ENCODE measurements at regions not wholly inside any gene's neighbourhood (a gene's known extent, or its start where the extent isn't known, plus 50 kb on each side); places are given as distances from the start of the nearest gene placed in this dataset.

- no peak overlapping the region for H3K27ac ChIP-seq
- no peaks in the 10 kb centered on the region for H3K36me3 ChIP-seq
- intact Hi-C loops (cut with DNase I): no loop called here
- no peaks in the 10 kb centered on the region for H3K4me1 ChIP-seq
- H3K27me3 ChIP-seq: no peaks in the 10 kb centered on the region
- 80 to 100% methylated on average over 1 of the region's 1 CpG for WGBS, 2 donors
- H3K4me3 ChIP-seq: no peak overlapping the region
- TF ChIP-seq, protein P1, sequence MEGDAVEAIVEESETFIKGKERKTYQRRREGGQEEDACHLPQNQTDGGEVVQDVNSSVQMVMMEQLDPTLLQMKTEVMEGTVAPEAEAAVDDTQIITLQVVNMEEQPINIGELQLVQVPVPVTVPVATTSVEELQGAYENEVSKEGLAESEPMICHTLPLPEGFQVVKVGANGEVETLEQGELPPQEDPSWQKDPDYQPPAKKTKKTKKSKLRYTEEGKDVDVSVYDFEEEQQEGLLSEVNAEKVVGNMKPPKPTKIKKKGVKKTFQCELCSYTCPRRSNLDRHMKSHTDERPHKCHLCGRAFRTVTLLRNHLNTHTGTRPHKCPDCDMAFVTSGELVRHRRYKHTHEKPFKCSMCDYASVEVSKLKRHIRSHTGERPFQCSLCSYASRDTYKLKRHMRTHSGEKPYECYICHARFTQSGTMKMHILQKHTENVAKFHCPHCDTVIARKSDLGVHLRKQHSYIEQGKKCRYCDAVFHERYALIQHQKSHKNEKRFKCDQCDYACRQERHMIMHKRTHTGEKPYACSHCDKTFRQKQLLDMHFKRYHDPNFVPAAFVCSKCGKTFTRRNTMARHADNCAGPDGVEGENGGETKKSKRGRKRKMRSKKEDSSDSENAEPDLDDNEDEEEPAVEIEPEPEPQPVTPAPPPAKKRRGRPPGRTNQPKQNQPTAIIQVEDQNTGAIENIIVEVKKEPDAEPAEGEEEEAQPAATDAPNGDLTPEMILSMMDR (IDR thresholded peaks at IDR 0.05): no peak
- DNase-seq: no peak
- no peaks in the 10 kb centered on the region for H3K9me3 ChIP-seq
Observed at GRCh38 chr9:82263619-82264018, 275.0 kb downstream of the SPATA31D1 start.

DNA sequence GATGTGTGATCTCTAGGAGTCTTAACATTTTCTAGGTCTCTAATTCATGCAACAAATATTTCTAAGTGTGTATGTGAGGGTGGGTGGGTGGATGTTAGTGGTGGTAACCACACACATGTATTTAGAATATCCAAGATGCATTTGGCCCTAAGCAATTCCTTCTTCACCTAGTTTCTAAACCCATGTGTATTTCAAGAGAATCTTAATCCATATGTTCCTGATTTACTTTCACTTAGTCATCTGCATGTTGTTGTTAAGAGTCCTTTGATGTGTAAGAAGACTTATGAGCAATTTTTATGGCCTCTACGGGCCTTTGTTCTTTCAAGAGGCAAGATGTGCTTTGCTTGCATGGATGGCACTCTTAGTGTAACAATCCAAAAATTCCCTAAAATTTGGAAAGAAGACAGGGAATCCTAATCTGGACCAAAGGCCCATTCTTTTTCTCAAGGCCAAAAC lies 282.6 kb downstream of the SPATA31D1 start:
- H3K27me3 ChIP-seq: no peaks in the 10 kb centered on the region
- H3K4me3 ChIP-seq: no peak overlapping the region
- intact Hi-C loops (cut with DNase I): no loop called here
- 7 to 25% methylated on average over 1 of the region's 1 CpG for WGBS, 2 donors
- no peak for DNase-seq
- no peaks in the 10 kb centered on the region for H3K9me3 ChIP-seq
- H3K4me1 ChIP-seq: no peaks in the 10 kb centered on the region
- no peak overlapping the region for H3K27ac ChIP-seq
- TF ChIP-seq POLR2A (IDR thresholded peaks at IDR 0.05): no peak
- TF ChIP-seq, protein P1 (IDR thresholded peaks at IDR 0.05): no peak
- no peaks in the 10 kb centered on the region for H3K36me3 ChIP-seq

DNA sequence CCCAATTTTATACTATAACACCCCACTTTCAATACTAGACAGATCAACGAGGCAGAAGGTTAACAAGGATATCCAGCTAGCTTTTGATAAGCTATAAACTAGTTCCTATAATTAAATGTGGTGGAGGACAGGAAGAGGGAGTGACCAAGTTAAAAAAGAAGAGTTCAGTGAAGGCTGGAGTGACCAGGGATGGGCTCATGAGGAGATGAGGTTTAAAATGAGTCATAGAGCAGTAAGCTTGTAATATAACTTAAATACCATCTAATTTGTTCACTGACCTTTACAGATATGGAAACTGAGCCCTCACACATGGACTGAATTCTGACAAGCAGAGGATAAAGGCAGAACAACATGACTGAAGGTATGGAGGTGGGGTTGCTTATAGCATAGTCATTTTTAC lies 284.5 kb downstream of the SPATA31D1 start:
- H3K9me3 ChIP-seq: no peaks in the 10 kb centered on the region
- intact Hi-C loops (cut with DNase I): no loop called here
- TF ChIP-seq POLR2A (IDR thresholded peaks at IDR 0.05): no peak
- TF ChIP-seq, protein P1 (IDR thresholded peaks at IDR 0.05): no peak
- H3K4me1 ChIP-seq: no peaks in the 10 kb centered on the region
- H3K4me3 ChIP-seq: no peak overlapping the region
- no peaks in the 10 kb centered on the region for H3K27me3 ChIP-seq
- H3K27ac ChIP-seq: no peak overlapping the region
- H3K36me3 ChIP-seq: no peaks in the 10 kb centered on the region
- WGBS, 2 donors: 37 to 43% methylated on average over 1 of the region's 1 CpG
- no peak for DNase-seq

DNA sequence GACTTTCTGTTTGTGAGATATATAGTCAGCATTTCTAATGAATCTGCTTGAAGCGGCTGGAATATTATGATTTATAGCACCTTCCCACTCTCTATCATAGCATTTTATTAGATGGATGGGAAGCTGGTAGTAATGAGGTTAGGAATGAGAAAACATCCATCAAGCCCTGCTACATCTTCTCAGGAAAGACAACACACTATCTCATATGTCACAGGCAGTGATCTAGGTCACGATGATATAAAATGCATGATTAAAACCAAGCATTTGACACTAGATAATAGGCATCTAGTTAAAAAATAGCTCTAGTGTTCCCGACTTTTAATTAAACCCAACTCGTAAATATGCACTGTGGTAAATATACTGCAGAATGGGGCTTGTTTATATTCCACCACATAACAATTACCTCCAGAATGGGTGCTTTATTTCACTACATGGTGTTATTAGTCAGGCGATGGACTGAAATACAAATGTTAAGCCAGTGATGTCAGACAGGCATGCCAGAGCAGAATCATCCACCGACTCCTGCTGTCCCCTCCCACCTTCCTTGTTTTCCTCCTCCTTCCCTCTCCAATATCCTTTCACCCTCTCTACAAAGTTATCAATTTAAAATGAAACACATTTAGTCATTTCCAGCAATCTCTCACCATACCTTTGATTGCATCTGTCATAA lies 286.8 kb downstream of the SPATA31D1 start:
- Histone ChIP-seq H3K36me3 (no peaks in the 10 kb centered on the region), H3K27ac (no peak overlapping the region), H3K9me3 (no peaks in the 10 kb centered on the region), H3K4me3 (no peak overlapping the region), H3K27me3 (no peaks in the 10 kb centered on the region), H3K4me1 (no peaks in the 10 kb centered on the region)
- TF ChIP-seq, protein P1 (IDR thresholded peaks at IDR 0.05): no peak
- no peak for TF ChIP-seq POLR2A (IDR thresholded peaks at IDR 0.05)
- WGBS, 2 donors: 62 to 69% methylated on average over 6 of the region's 6 CpGs
- no peak for DNase-seq
- intact Hi-C loops (cut with DNase I): no loop called here

GRCh38 chr9:82281066-82281465 lies 292.5 kb downstream of the SPATA31D1 start:
- no peak overlapping the region for H3K4me3 ChIP-seq
- DNase-seq: no peak
- intact Hi-C loops (cut with DNase I): no loop called here
- H3K9me3 ChIP-seq: no peaks in the 10 kb centered on the region
- no peak for TF ChIP-seq POLR2A (IDR thresholded peaks at IDR 0.05)
- TF ChIP-seq, protein P1 (IDR thresholded peaks at IDR 0.05): no peak
- no peaks in the 10 kb centered on the region for H3K36me3 ChIP-seq
- H3K27me3 ChIP-seq: no peaks in the 10 kb centered on the region
- H3K27ac ChIP-seq: no peak overlapping the region
- H3K4me1 ChIP-seq: no peaks in the 10 kb centered on the region

Measured in esophagus squamous epithelium (tissue), 5 donors.